H1 (cell line): ENCODE measurements at regions not wholly inside any gene's neighbourhood (a gene's known extent, or its start where the extent isn't known, plus 50 kb on each side); places are given as distances from the start of the nearest gene placed in this dataset.

Experiments
- CTCF ChIA-PET: fragments of 300-600 bp; sonication (Branson Sonifier 250); formaldehyde crosslinking; loops from one replicate; lab custom pipeline; 2021; ENCODE audit not compliant: partially characterized antibody; lab: Charles Lee
- POLR2A ChIA-PET: fragments of 300-600 bp; sonication (Branson Sonifier 250); formaldehyde crosslinking; loops from one replicate; lab custom pipeline; 2021; ENCODE audit warnings: inconsistent platforms; ENCODE audit not compliant: partially characterized antibody; lab: Charles Lee
- DNase-seq, 2 experiments: peaks; one replicate each; pipeline versions ENCODE4 v3.0.0 to v3.0.0-alpha.2; 2010 to 2022; ENCODE audit warnings: low spot score in 2 of 2, low read depth in 1 of 2, mixed read lengths in 1 of 2
- FAIRE-seq: peaks from 2 replicates; lab custom pipeline; 2011; peaks lifted over from hg19 to GRCh38; lab: Jason Lieb, UNC
- H2AFZ ChIP-seq: 2 replicates; pipeline ENCODE4 v1.8.1; 2012; ENCODE audit warnings: low read length, inconsistent platforms
- H2AK5ac ChIP-seq: 2 replicates; pipeline ENCODE4 v1.6.1; 2013; ENCODE audit warnings: low read depth, low read length
- H2BK120ac ChIP-seq: replicated peaks from 2 replicates; pipeline ENCODE3; 2013; ENCODE audit warnings: low read depth, low read length, inconsistent platforms
- H2BK12ac ChIP-seq: 2 replicates; pipeline ENCODE4 v1.6.1; 2013; ENCODE audit warnings: low read depth, low read length
- H2BK15ac ChIP-seq: 2 replicates; pipeline ENCODE4 v1.6.1; 2013; ENCODE audit warnings: low read length
- H2BK20ac ChIP-seq: 2 replicates; pipeline ENCODE4 v1.6.1; 2013; ENCODE audit warnings: low read length
- H2BK5ac ChIP-seq: 2 replicates; pipeline ENCODE4 v1.6.1; 2013; ENCODE audit warnings: low read depth, low read length
- H3K14ac ChIP-seq: 2 replicates; pipeline ENCODE4 v1.6.1; 2013; ENCODE audit warnings: inconsistent platforms; ENCODE audit not compliant: insufficient read length
- H3K18ac ChIP-seq: 2 replicates; pipeline ENCODE4 v1.6.1; 2013; ENCODE audit warnings: low read length; ENCODE audit errors: extremely low read depth
- H3K23ac ChIP-seq: 2 replicates; pipeline ENCODE4 v1.6.1; 2013; ENCODE audit warnings: inconsistent platforms; ENCODE audit not compliant: insufficient read length
- H3K23me2 ChIP-seq: 2 replicates; pipeline ENCODE4 v1.6.1; 2013; ENCODE audit warnings: low read depth, low read length
- H3K27ac ChIP-seq: 2 replicates; pipeline ENCODE4 v1.6.1; 2011; ENCODE audit warnings: low read depth, low read length, inconsistent platforms
- H3K27me3 ChIP-seq, 4 experiments: replicated peaks in 1 of 4; 1 replicate in 1 of 4; 2 replicates in 3 of 4; pipeline versions ENCODE4 v1.6.1 to v1.8.1; 2011 to 2013; ENCODE audit warnings: low read length in 3 of 4, mild to moderate bottlenecking in 3 of 4, inconsistent platforms in 2 of 4, mixed read lengths in 2 of 4, moderate library complexity in 1 of 4; ENCODE audit not compliant: control insufficient read depth in 3 of 4, insufficient read depth in 3 of 4; ENCODE audit errors: extremely low read depth in 1 of 4
- H3K36me3 ChIP-seq, 4 experiments: 2 replicates each; pipeline versions ENCODE4 v1.6.1 to v1.8.1; 2011 to 2013; ENCODE audit warnings: mild to moderate bottlenecking in 4 of 4, low read length in 3 of 4, moderate library complexity in 2 of 4, control low read depth in 1 of 4, inconsistent platforms in 1 of 4; ENCODE audit not compliant: insufficient read depth in 4 of 4, control insufficient read depth in 2 of 4
- H3K4ac ChIP-seq: replicated peaks from 2 replicates; pipeline ENCODE3; 2013; ENCODE audit warnings: low read length, low read depth, mixed read lengths, inconsistent platforms; ENCODE audit not compliant: insufficient read length
- H3K4me1 ChIP-seq, 4 experiments: replicated peaks in 1 of 4; 1 replicate in 1 of 4; 2 replicates in 3 of 4; pipeline versions ENCODE4 v1.6.1 to v1.8.1; 2011 to 2013; ENCODE audit warnings: low read length in 3 of 4, inconsistent platforms in 2 of 4, mixed read lengths in 1 of 4; ENCODE audit not compliant: insufficient read depth in 4 of 4, control insufficient read depth in 3 of 4
- H3K4me2 ChIP-seq, 2 experiments: 2 replicates each; pipeline versions ENCODE4 v1.6.1 to v1.8.1; 2011 to 2013; ENCODE audit warnings: low read depth in 2 of 2, low read length in 2 of 2, control low read depth in 1 of 2, inconsistent platforms in 1 of 2, mild to moderate bottlenecking in 1 of 2; ENCODE audit not compliant: insufficient read depth in 1 of 2
- H3K4me3 ChIP-seq, 4 experiments: fragments of 200-600, 300-600 bp in 1 of 4; sonication (generic), shearing (Covaris generic), sonication (Bioruptor Twin) in 1 of 4; 2 replicates each; pipeline versions ENCODE4 v1.5.1 to v1.8.1; 2011 to 2016; ENCODE audit warnings: low read length in 4 of 4, low read depth in 3 of 4, control low read depth in 2 of 4, inconsistent platforms in 2 of 4, mild to moderate bottlenecking in 2 of 4, mixed read lengths in 1 of 4, moderate library complexity in 1 of 4; ENCODE audit not compliant: insufficient read depth in 2 of 4; ENCODE audit errors: extremely low read depth in 1 of 4
- H3K56ac ChIP-seq: replicated peaks from 2 replicates; pipeline ENCODE3; 2013; ENCODE audit warnings: low read depth, mild to moderate bottlenecking, mixed read lengths, low read length, inconsistent platforms; ENCODE audit not compliant: insufficient read length
- H3K79me1 ChIP-seq: 2 replicates; pipeline ENCODE4 v1.6.1; 2013; ENCODE audit warnings: low read depth, low read length, control low read depth
- H3K79me2 ChIP-seq, 2 experiments: 2 replicates each; pipeline versions ENCODE4 v1.6.1 to v1.8.1; 2012 to 2013; ENCODE audit warnings: low read length in 2 of 2, mild to moderate bottlenecking in 2 of 2, inconsistent platforms in 1 of 2; ENCODE audit not compliant: insufficient read depth in 2 of 2, control insufficient read depth in 1 of 2
- H3K9ac ChIP-seq, 4 experiments: replicated peaks in 1 of 4; 1 replicate in 1 of 4; 2 replicates in 3 of 4; pipeline versions ENCODE4 v1.6.1 to v1.8.1; 2011 to 2013; ENCODE audit warnings: low read depth in 3 of 4, low read length in 3 of 4, control low read depth in 2 of 4, mild to moderate bottlenecking in 2 of 4, moderate library complexity in 2 of 4, inconsistent platforms in 1 of 4; ENCODE audit errors: extremely low read depth in 1 of 4
- H3K9me3 ChIP-seq, 2 experiments: 2 replicates each; pipeline versions ENCODE4 v1.6.1 to v1.8.1; 2012 to 2013; ENCODE audit warnings: mild to moderate bottlenecking in 2 of 2, moderate library complexity in 2 of 2, control low read depth in 1 of 2, inconsistent platforms in 1 of 2, low read depth in 1 of 2, low read length in 1 of 2, mixed read lengths in 1 of 2; ENCODE audit not compliant: insufficient read depth in 2 of 2
- H4K20me1 ChIP-seq, 2 experiments: replicated peaks in 1 of 2; 2 replicates each; pipeline versions ENCODE3 to v1.8.1; 2011 to 2013; ENCODE audit warnings: inconsistent platforms in 2 of 2, low read length in 2 of 2, mild to moderate bottlenecking in 1 of 2; ENCODE audit not compliant: insufficient read depth in 2 of 2, control insufficient read depth in 1 of 2
- H4K5ac ChIP-seq: 2 replicates; pipeline ENCODE4 v1.6.1; 2013; ENCODE audit warnings: low read length, low read depth, mixed read lengths, inconsistent platforms; ENCODE audit not compliant: insufficient read length
- H4K8ac ChIP-seq: 2 replicates; pipeline ENCODE4 v1.8.0; 2013; ENCODE audit warnings: mild to moderate bottlenecking, moderate library complexity, low read length, inconsistent platforms; ENCODE audit not compliant: insufficient read depth; ENCODE audit errors: extremely low read depth
- H4K91ac ChIP-seq: replicated peaks from 2 replicates; pipeline ENCODE3; 2013; ENCODE audit warnings: low read length, mixed read lengths, inconsistent platforms; ENCODE audit not compliant: insufficient read length
- POU5F1 ChIP-seq: IDR thresholded peaks from 2 replicates; pipeline ENCODE4 v1.6.1; 2011; ENCODE audit warnings: low read depth, mild to moderate bottlenecking, low read length, moderate library complexity
- SIX5 ChIP-seq: IDR thresholded peaks from 2 replicates; pipeline ENCODE4 v1.6.1; 2011; ENCODE audit warnings: mild to moderate bottlenecking, low read depth, low read length
- WGBS, 2 experiments: shearing (Covaris generic) in 1 of 2; methylation state at CpG; one replicate each; pipeline versions ENCODE4 v1.1.6 to v1.1.7; 2013 to 2015; ENCODE audit warnings: low lambda C conversion rate in 2 of 2, mixed read lengths in 2 of 2, inconsistent platforms in 1 of 2, low coverage in 1 of 2, missing lambda C conversion rate in 1 of 2; ENCODE audit not compliant: insufficient replicate concordance in 2 of 2, insufficient coverage in 1 of 2, insufficient read length in 1 of 2; ENCODE audit errors: extremely low coverage in 1 of 2, missing lambda C conversion rate in 1 of 2; 5-methylcytosine and 5-hydroxymethylcytosine counted together

- H3K4ac ChIP-seq: no peak overlapping the region
- no peaks in the 10 kb centered on the region for H4K20me1 ChIP-seq
- H3K56ac ChIP-seq: no peak overlapping the region
- no peak overlapping the region for H3K9ac ChIP-seq
- no peak overlapping the region for H4K91ac ChIP-seq
- H3K79me2 ChIP-seq: no peaks in the 10 kb centered on the region
- peak overlapping the region; percentile 49 for H2BK20ac ChIP-seq
- H2BK5ac ChIP-seq: peak overlapping the region; percentile 28; the same call in 1 of the 2 replicates
- no peak overlapping the region for H3K27ac ChIP-seq
- WGBS, 2 experiments: 70% methylated on average over 7 of the region's 7 CpGs; no CpG with 5 or more reads in 1 of the 2 experiments
- TF ChIP-seq SIX5 (no peak), POU5F1 (0 out of 2 replicates have a peak, but pooled peaks have one; percentile 74)
- TF ChIP-seq, all 59 proteins: peak for 1
- FAIRE-seq: no peak
- POLR2A ChIA-PET: interaction anchor here (1.1 to 1.3 kb wide), 2 partner anchors 75 to 208 kb away, joined by 3 read pairs; no protein-coding TSS in a partner anchor
- Histone ChIP-seq H4K8ac (no peak overlapping the region), H3K79me1 (no peaks in the 10 kb centered on the region), H3K18ac (peak overlapping the region; percentile 43; the same call in 1 of the 2 replicates), H2BK12ac (peak overlapping the region; percentile 78), H3K4me3 (peak overlapping the region in 1 of 4 experiments; percentile 7; a peak in 1 of 8 replicates), H3K4me2 (peak overlapping the region in 1 of 2 experiments; percentile 7; a peak in 1 of 4 replicates), H2BK15ac (no peak overlapping the region), H3K14ac (no peak overlapping the region), H3K36me3 (no peaks in the 10 kb centered on the region), H3K23ac (no peak overlapping the region), H3K4me1 (peaks cover 0 to 13% (median 6%) of the 10 kb centered on the region in 4 experiments; a peak in 4 of 7 replicates), H2AFZ (no peak overlapping the region), H3K9me3 (no peaks in the 10 kb centered on the region), H3K23me2 (no peaks in the 10 kb centered on the region), H3K27me3 (no peaks in the 10 kb centered on the region), H2BK120ac (peak overlapping the region; percentile 10), H2AK5ac (peak overlapping the region; percentile 0; the same call in 1 of the 2 replicates), H4K5ac (no peak overlapping the region)
- no peak for DNase-seq
- CTCF ChIA-PET: interaction anchor here (0.7 to 1.6 kb wide), 8 partner anchors 9 to 210 kb away, joined by 3 to 6 read pairs (median 4); no protein-coding TSS in a partner anchor
These were observed 74.0 kb upstream of the PLCL2 start for GRCh38 chr3:16810593-16811367.
